Mucosa of descending colon (tissue), 3 donors: ENCODE measurements at regions not wholly inside any gene's neighbourhood (a gene's known extent, or its start where the extent isn't known, plus 50 kb on each side); places are given as distances from the start of the nearest gene placed in this dataset.

Experiments used
- ATAC-seq: fragments of 200-7000 bp; cut with Tn5 transposase; one replicate; pipeline ENCODE4 v1.9.1; 2020; ENCODE audit warnings: mild to moderate bottlenecking, moderate library complexity
- DNase-seq, 3 donors: peaks; one replicate each; pipeline ENCODE4 v3.0.0-alpha.2; 2020
- H3K36me3 ChIP-seq: fragments of 200-600 bp; one replicate; pipeline ENCODE4 v1.8.0; 2021; ENCODE audit warnings: low read depth, mild to moderate bottlenecking
- H3K4me1 ChIP-seq: fragments of 200-600 bp; one replicate; pipeline ENCODE4 v1.8.0; 2021; ENCODE audit warnings: low read depth, mild to moderate bottlenecking
- H3K4me3 ChIP-seq: fragments of 200-600 bp; one replicate; pipeline ENCODE4 v1.8.0; 2021; ENCODE audit warnings: mild to moderate bottlenecking
- H3K9me3 ChIP-seq: fragments of 200-600 bp; one replicate; pipeline ENCODE4 v1.8.0; 2021; ENCODE audit warnings: mild to moderate bottlenecking
- intact Hi-C, 2 donors: fragments of 100-400 bp; cut with DNase I in 1 of 2; cut with micrococcal nuclease in 1 of 2; formaldehyde crosslinking; loops; one replicate each; pipeline versions ENCODE4 v1.11.0 to v1.11.1; 2022; cut with DNase I, micrococcal nuclease
- TF ChIP-seq, protein P1 (sequence below): fragments of 200-600 bp; IDR thresholded peaks from one replicate; pipeline ENCODE4 v1.8.0; 2022; ENCODE audit warnings: antibody characterized with exemption, mild to moderate bottlenecking
- donor health status: DM: no; HTN: no; CAD: no; lungs with moderate emphysema.
- donor health status: DM: no; HTN: no; CAD: no.
- donor health status: DM: no; HTN: yes; CAD: no.

DNA sequence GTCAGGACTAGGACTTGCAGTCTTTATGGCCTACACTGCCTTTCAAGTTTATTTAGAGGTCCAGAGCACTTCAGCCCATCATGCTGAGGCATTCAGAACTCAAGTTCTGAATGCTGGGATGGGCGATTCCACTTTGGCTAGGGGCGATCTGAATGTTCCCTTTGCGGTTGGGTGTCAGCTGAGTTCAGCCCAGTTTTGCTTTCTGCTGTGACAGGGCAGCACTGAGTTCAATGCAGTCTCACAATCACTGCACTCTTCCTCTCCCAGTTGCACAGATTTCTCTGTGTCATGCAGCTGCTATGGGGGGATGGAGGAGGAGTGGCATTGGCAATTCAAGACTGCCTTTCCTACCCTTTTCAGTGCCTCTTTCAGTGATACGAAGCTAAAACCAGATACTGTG lies 1232.0 kb upstream of the FAM98A start:
- Histone ChIP-seq H3K4me3 (no peak overlapping the region), H3K9me3 (no peaks in the 10 kb centered on the region), H3K4me1 (no peaks in the 10 kb centered on the region), H3K36me3 (no peaks in the 10 kb centered on the region)
- ATAC-seq (no peak), DNase-seq (no peak)
- TF ChIP-seq, protein P1, sequence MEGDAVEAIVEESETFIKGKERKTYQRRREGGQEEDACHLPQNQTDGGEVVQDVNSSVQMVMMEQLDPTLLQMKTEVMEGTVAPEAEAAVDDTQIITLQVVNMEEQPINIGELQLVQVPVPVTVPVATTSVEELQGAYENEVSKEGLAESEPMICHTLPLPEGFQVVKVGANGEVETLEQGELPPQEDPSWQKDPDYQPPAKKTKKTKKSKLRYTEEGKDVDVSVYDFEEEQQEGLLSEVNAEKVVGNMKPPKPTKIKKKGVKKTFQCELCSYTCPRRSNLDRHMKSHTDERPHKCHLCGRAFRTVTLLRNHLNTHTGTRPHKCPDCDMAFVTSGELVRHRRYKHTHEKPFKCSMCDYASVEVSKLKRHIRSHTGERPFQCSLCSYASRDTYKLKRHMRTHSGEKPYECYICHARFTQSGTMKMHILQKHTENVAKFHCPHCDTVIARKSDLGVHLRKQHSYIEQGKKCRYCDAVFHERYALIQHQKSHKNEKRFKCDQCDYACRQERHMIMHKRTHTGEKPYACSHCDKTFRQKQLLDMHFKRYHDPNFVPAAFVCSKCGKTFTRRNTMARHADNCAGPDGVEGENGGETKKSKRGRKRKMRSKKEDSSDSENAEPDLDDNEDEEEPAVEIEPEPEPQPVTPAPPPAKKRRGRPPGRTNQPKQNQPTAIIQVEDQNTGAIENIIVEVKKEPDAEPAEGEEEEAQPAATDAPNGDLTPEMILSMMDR: no peak
- intact Hi-C loops: no loop called here

DNA sequence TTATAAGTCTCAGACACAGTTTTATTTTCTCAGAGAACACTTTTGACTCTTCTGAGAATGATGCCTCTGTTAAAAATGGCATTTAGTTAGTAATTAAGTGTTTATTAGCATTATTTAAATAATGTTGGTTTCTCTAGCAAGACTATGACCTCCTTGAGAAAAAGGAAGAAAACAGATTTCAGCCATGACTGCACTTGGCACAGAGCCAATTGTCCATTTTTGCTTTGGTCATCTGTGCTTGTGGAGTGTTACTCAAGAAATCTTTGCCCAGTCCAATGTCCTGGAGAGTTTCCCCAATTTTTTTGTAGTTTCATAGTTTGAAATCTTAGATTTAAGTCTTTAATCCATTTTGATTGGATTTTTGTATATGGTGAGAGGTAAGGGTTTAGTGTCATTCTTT lies 1229.4 kb upstream of the FAM98A start:
- Histone ChIP-seq H3K4me1 (no peaks in the 10 kb centered on the region), H3K36me3 (no peaks in the 10 kb centered on the region), H3K4me3 (no peak overlapping the region), H3K9me3 (no peaks in the 10 kb centered on the region)
- TF ChIP-seq, protein P1: no peak
- DNase-seq (no peak), ATAC-seq (no peak)
- intact Hi-C loops: no loop called here

DNA sequence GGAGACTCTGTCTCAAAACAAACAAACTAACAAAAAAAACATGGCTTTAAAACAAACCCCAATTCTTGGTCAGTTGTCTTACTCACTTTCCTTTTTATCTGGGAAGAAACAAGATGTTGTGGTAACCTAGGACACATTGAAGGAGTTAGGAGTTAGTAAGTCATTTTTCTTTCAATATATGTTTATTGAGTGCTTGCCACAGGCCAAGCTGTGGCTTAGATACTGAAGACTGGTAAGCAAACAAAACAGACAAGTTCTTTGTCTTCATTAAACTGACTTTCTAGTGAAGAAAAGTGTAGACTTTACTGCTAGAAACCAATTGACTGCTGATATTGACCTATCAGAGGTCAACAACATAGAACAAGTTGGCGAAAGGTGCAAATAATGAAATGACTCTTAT lies 1228.3 kb upstream of the FAM98A start:
- TF ChIP-seq, protein P1: no peak
- no peaks in the 10 kb centered on the region for H3K4me1 ChIP-seq
- no peaks in the 10 kb centered on the region for H3K36me3 ChIP-seq
- DNase-seq: no peak
- H3K4me3 ChIP-seq: no peak overlapping the region
- no peaks in the 10 kb centered on the region for H3K9me3 ChIP-seq
- intact Hi-C loops: no loop called here
- ATAC-seq: no peak

DNA sequence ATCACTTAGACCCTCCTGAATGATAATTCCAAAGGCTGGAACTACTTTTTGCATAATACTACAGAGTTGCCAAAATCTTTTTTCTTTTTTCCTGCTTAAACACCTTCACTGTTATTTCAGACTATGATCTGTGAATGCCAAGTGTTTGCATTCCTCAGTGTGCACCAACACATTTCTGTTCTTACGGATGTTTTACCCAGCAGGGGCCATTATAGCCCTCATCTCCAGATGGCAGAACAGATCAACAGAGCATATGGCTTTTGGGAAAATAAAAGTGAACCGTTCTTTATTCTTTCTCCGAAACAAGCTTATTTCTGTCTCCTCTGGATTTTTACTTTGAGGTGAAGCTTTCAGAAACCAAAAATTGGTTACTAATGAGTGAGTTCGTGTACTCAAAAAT lies 1226.6 kb upstream of the FAM98A start:
- DNase-seq (no peak), ATAC-seq (no peak)
- intact Hi-C loops: no loop called here
- H3K4me3 ChIP-seq: no peak overlapping the region
- no peaks in the 10 kb centered on the region for H3K4me1 ChIP-seq
- H3K36me3 ChIP-seq: no peaks in the 10 kb centered on the region
- TF ChIP-seq, protein P1: no peak
- H3K9me3 ChIP-seq: no peaks in the 10 kb centered on the region

DNA sequence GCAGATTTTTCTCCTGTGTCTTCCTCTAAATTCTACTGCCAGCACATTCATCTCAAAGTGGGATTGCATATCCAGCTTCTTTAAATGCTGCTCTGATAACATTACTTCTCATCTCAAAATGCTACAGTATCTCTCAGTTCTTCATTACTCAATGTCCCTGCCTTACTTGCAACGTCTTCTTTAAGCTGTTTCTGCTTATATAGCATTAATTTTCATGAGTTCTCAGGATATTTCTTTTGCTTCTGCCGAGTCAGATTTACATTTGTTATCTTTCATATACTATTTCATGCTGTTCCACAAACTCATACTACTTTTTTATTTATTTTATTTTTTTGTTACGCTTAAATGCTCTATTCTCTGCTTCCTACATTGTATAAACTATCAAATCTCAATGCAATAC lies 1223.5 kb upstream of the FAM98A start:
- H3K9me3 ChIP-seq: no peaks in the 10 kb centered on the region
- H3K4me1 ChIP-seq: no peaks in the 10 kb centered on the region
- no peaks in the 10 kb centered on the region for H3K36me3 ChIP-seq
- TF ChIP-seq, protein P1: no peak
- H3K4me3 ChIP-seq: no peak overlapping the region
- no peak for ATAC-seq
- DNase-seq: no peak
- intact Hi-C loops: no loop called here

DNA sequence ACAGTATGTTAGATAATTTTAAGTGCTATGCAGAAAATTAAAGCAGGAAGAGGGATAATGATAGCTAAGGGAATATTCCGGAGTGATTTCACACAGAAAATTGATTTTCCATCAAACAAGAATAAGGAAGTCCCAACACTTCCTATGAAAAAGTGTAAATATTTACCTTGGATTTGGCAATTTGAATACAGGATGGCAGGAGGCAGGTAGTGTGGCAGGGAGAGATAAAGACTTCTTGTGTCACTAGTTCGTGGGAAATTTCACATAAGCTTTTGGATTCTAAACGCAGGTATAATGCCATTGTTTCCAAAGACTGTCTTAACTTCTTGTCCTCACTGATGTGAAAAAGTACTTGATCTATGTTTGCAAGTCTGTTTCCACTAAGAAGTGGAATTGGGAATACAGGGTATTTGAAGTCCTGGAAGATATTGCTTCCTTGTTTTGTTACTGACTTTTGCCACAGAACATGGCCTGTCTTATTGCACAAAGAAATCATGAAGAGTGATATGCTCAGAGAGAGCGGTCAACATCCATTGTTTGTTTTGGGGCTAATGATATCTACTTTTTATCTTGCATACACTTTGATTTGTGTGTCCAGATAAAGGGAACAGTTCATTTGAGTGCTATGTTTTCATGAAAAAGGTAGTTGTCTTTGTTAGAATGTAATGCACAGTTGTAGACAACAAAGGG lies 1216.1 kb upstream of the FAM98A start:
- ATAC-seq (no peak), DNase-seq (no peak)
- Histone ChIP-seq H3K4me3 (no peak overlapping the region), H3K4me1 (no peaks in the 10 kb centered on the region), H3K9me3 (no peaks in the 10 kb centered on the region), H3K36me3 (no peaks in the 10 kb centered on the region)
- TF ChIP-seq, protein P1: no peak
- intact Hi-C loops: no loop called here
